ENCODE measurements at regions not wholly inside any gene's neighbourhood (a gene's known extent, or its start where the extent isn't known, plus 50 kb on each side); places are given as distances from the start of the nearest gene placed in this dataset.

- WGBS, 2 donors: 78 to 95% methylated on average over 2 of the region's 2 CpGs
- H3K27me3 ChIP-seq: no peaks in the 10 kb centered on the region
- H3K4me3 ChIP-seq: no peak overlapping the region
- no peaks in the 10 kb centered on the region for H3K9me3 ChIP-seq
- no peaks in the 10 kb centered on the region for H3K36me3 ChIP-seq (ENCODE audit: low read depth, missing control alignments)
- no peak for DNase-seq
- H3K4me1 ChIP-seq: no peaks in the 10 kb centered on the region
- no peak overlapping the region for H3K27ac ChIP-seq
- no peak for TF ChIP-seq CTCF (IDR thresholded peaks at IDR 0.05)
- no peak for TF ChIP-seq POLR2A (IDR thresholded peaks at IDR 0.05)
- intact Hi-C loops (cut with DNase I; ENCODE audit: low total_unique reads): no loop called here
Measured at GRCh38 chr12:84738481-84738972, 174.1 kb downstream of the SLC6A15 start.

GRCh38 chr12:84732828-84733340 lies 179.7 kb downstream of the SLC6A15 start:
- H3K9me3 ChIP-seq: no peaks in the 10 kb centered on the region
- no peaks in the 10 kb centered on the region for H3K27me3 ChIP-seq
- H3K4me3 ChIP-seq: no peak overlapping the region
- no peak for TF ChIP-seq POLR2A (IDR thresholded peaks at IDR 0.05)
- TF ChIP-seq CTCF (IDR thresholded peaks at IDR 0.05): no peak
- H3K27ac ChIP-seq: no peak overlapping the region
- 88 to 93% methylated on average over 2 of the region's 2 CpGs for WGBS, 2 donors
- intact Hi-C loops (cut with DNase I; ENCODE audit: low total_unique reads): no loop called here
- no peak for DNase-seq
- no peaks in the 10 kb centered on the region for H3K36me3 ChIP-seq (ENCODE audit: low read depth, missing control alignments)
- no peaks in the 10 kb centered on the region for H3K4me1 ChIP-seq

GRCh38 chr12:84730561-84731162 lies 181.9 kb downstream of the SLC6A15 start:
- intact Hi-C loops (cut with DNase I; ENCODE audit: low total_unique reads): no loop called here
- Histone ChIP-seq H3K27me3 (no peaks in the 10 kb centered on the region), H3K27ac (no peak overlapping the region), H3K4me3 (no peak overlapping the region), H3K4me1 (no peaks in the 10 kb centered on the region), H3K36me3 (ENCODE audit: low read depth, missing control alignments) (no peaks in the 10 kb centered on the region), H3K9me3 (no peaks in the 10 kb centered on the region)
- TF ChIP-seq CTCF (IDR thresholded peaks at IDR 0.05): no peak
- 61 to 63% methylated on average over 3 of the region's 3 CpGs for WGBS, 2 donors
- DNase-seq: no peak

- Histone ChIP-seq H3K27ac (no peak overlapping the region), H3K4me3 (no peak overlapping the region), H3K9me3 (no peaks in the 10 kb centered on the region), H3K4me1 (no peaks in the 10 kb centered on the region), H3K27me3 (no peaks in the 10 kb centered on the region), H3K36me3 (ENCODE audit: low read depth, missing control alignments) (no peaks in the 10 kb centered on the region)
- DNase-seq: no peak
- 77 to 81% methylated on average over 3 of the region's 3 CpGs for WGBS, 2 donors
- intact Hi-C loops (cut with DNase I; ENCODE audit: low total_unique reads): no loop called here
- no peak for TF ChIP-seq POLR2A (IDR thresholded peaks at IDR 0.05)
- no peak for TF ChIP-seq CTCF (IDR thresholded peaks at IDR 0.05)
Measured at GRCh38 chr12:84727961-84728360, 184.6 kb downstream of the SLC6A15 start.

- no peak for DNase-seq
- H3K27me3 ChIP-seq: no peaks in the 10 kb centered on the region
- no peaks in the 10 kb centered on the region for H3K36me3 ChIP-seq (ENCODE audit: low read depth, missing control alignments)
- H3K4me1 ChIP-seq: no peaks in the 10 kb centered on the region
- no peak overlapping the region for H3K27ac ChIP-seq
- H3K4me3 ChIP-seq: no peak overlapping the region
- TF ChIP-seq CTCF (IDR thresholded peaks at IDR 0.05) (no peak), POLR2A (IDR thresholded peaks at IDR 0.05) (no peak)
- no peaks in the 10 kb centered on the region for H3K9me3 ChIP-seq
- 77 to 89% methylated on average over 2 of the region's 2 CpGs for WGBS, 2 donors
- intact Hi-C loops (cut with DNase I; ENCODE audit: low total_unique reads): no loop called here
Measured at GRCh38 chr12:84726780-84727179, 185.8 kb downstream of the SLC6A15 start.
